H9 (cell line): ENCODE measurements at regions not wholly inside any gene's neighbourhood (a gene's known extent, or its start where the extent isn't known, plus 50 kb on each side); places are given as distances from the start of the nearest gene placed in this dataset.

Source experiments
- DNase-seq: peaks from one replicate; pipeline ENCODE4 v3.0.0-alpha.2; 2017
- H2AFZ ChIP-seq: one replicate; pipeline ENCODE4 v1.6.1; 2013; ENCODE audit warnings: mild to moderate bottlenecking, low read length, control low read depth, moderate library complexity
- H2AK5ac ChIP-seq: 2 replicates; pipeline ENCODE4 v1.6.1; 2013; ENCODE audit warnings: low read length, control low read depth, mixed read lengths; ENCODE audit not compliant: insufficient read length
- H2BK120ac ChIP-seq: one replicate; pipeline ENCODE4 v1.6.1; 2013; ENCODE audit warnings: low read depth, mild to moderate bottlenecking, low read length, control low read depth, inconsistent platforms; ENCODE audit not compliant: poor library complexity, severe bottlenecking
- H2BK12ac ChIP-seq: 2 replicates; pipeline ENCODE4 v1.6.1; 2013; ENCODE audit warnings: low read length, control low read depth, mixed read lengths, low read depth; ENCODE audit not compliant: insufficient read length
- H2BK15ac ChIP-seq: 2 replicates; pipeline ENCODE4 v1.6.1; 2013; ENCODE audit warnings: low read depth, low read length, control low read depth
- H2BK20ac ChIP-seq: one replicate; pipeline ENCODE4 v1.6.1; 2013; ENCODE audit warnings: low read depth, mild to moderate bottlenecking, low read length, control low read depth, inconsistent platforms; ENCODE audit not compliant: poor library complexity, severe bottlenecking
- H2BK5ac ChIP-seq: 2 replicates; pipeline ENCODE4 v1.6.1; 2013; ENCODE audit warnings: low read length, control low read depth, mixed read lengths; ENCODE audit not compliant: insufficient read length
- H3K14ac ChIP-seq: 2 replicates; pipeline ENCODE4 v1.6.1; 2013; ENCODE audit warnings: low read length, control low read depth; ENCODE audit not compliant: insufficient read depth
- H3K18ac ChIP-seq: 2 replicates; pipeline ENCODE4 v1.6.1; 2013; ENCODE audit warnings: low read depth, mild to moderate bottlenecking, mixed read lengths, low read length, control low read depth; ENCODE audit not compliant: insufficient read length
- H3K23ac ChIP-seq: 2 replicates; pipeline ENCODE4 v1.6.1; 2013; ENCODE audit warnings: low read length, control low read depth, mixed read lengths, low read depth; ENCODE audit not compliant: insufficient read length
- H3K23me2 ChIP-seq: 2 replicates; pipeline ENCODE4 v1.6.1; 2013; ENCODE audit warnings: low read depth, mild to moderate bottlenecking, mixed read lengths, low read length, control low read depth; ENCODE audit not compliant: insufficient read length, poor library complexity, severe bottlenecking
- H3K27ac ChIP-seq: 2 replicates; pipeline ENCODE4 v1.5.1; 2013; ENCODE audit warnings: low read length, control low read depth, mixed read lengths, low read depth; ENCODE audit not compliant: insufficient read length
- H3K27me3 ChIP-seq: 2 replicates; pipeline ENCODE4 v1.6.1; 2013; ENCODE audit warnings: low read length, control low read depth, inconsistent platforms; ENCODE audit not compliant: insufficient read depth
- H3K4ac ChIP-seq: 2 replicates; pipeline ENCODE4 v1.6.1; 2013; ENCODE audit warnings: low read depth, mild to moderate bottlenecking, control low read depth, inconsistent platforms, low read length, moderate library complexity
- H3K4me1 ChIP-seq: 2 replicates; pipeline ENCODE4 v1.6.1; 2013; ENCODE audit warnings: low read length, control low read depth, inconsistent platforms; ENCODE audit not compliant: insufficient read depth
- H3K4me2 ChIP-seq: 2 replicates; pipeline ENCODE4 v1.6.1; 2013; ENCODE audit warnings: low read length, control low read depth, mixed read lengths; ENCODE audit not compliant: insufficient read length, insufficient read depth
- H3K56ac ChIP-seq: 2 replicates; pipeline ENCODE4 v1.6.1; 2013; ENCODE audit warnings: low read depth, mild to moderate bottlenecking, mixed read lengths, low read length, control low read depth; ENCODE audit not compliant: insufficient read length
- H3K79me1 ChIP-seq: 2 replicates; pipeline ENCODE4 v1.6.1; 2013; ENCODE audit warnings: low read depth, mild to moderate bottlenecking, moderate library complexity, low read length, control low read depth, inconsistent platforms; ENCODE audit not compliant: insufficient read depth, poor library complexity, severe bottlenecking
- H3K79me2 ChIP-seq: 2 replicates; pipeline ENCODE4 v1.6.1; 2013; ENCODE audit warnings: low read length, control low read depth, inconsistent platforms; ENCODE audit not compliant: insufficient read depth
- H3K9ac ChIP-seq: 2 replicates; pipeline ENCODE4 v1.6.1; 2013; ENCODE audit warnings: low read length, control low read depth, mixed read lengths; ENCODE audit not compliant: insufficient read length; ENCODE audit errors: extremely low read depth
- H3K9me3 ChIP-seq: one replicate; pipeline ENCODE4 v1.6.1; 2013; ENCODE audit warnings: low read depth, low read length, inconsistent platforms; ENCODE audit not compliant: control insufficient read depth
- H3T11ph ChIP-seq: one replicate; pipeline ENCODE4 v1.6.1; 2013; ENCODE audit warnings: mild to moderate bottlenecking, low read length, control low read depth, inconsistent platforms
- H4K20me1 ChIP-seq: one replicate; pipeline ENCODE4 v1.6.1; 2013; ENCODE audit not compliant: control insufficient read depth, insufficient read length, insufficient read depth
- H4K5ac ChIP-seq: 2 replicates; pipeline ENCODE4 v1.6.1; 2013; ENCODE audit warnings: low read depth, mild to moderate bottlenecking, mixed read lengths, low read length, control low read depth; ENCODE audit not compliant: insufficient read length
- H4K8ac ChIP-seq: replicated peaks from 2 replicates; pipeline ENCODE4 v1.6.1; 2013; ENCODE audit warnings: low read length, control low read depth, mixed read lengths, low read depth; ENCODE audit not compliant: insufficient read length
- H4K91ac ChIP-seq: 2 replicates; pipeline ENCODE4 v1.6.1; 2013; ENCODE audit warnings: low read depth, mild to moderate bottlenecking, moderate library complexity, mixed read lengths, low read length, control low read depth; ENCODE audit not compliant: insufficient read length
- H3K27ac Mint-ChIP-seq, 3 experiments: 2 replicates in 2 of 3; 3 replicates in 1 of 3; pipeline ENCODE4 v1.8.0; 2020 to 2021; ENCODE audit warnings: mixed read lengths in 3 of 3, mild to moderate bottlenecking in 1 of 3, moderate library complexity in 1 of 3
- H3K27me3 Mint-ChIP-seq: 2 replicates; pipeline ENCODE4 v1.8.0; 2021; ENCODE audit warnings: low read depth, mild to moderate bottlenecking, moderate library complexity, mixed read lengths
- H3K36me3 Mint-ChIP-seq, 3 experiments: 2 replicates in 2 of 3; 3 replicates in 1 of 3; pipeline ENCODE4 v1.8.0; 2020 to 2021; ENCODE audit warnings: low read depth in 3 of 3, mixed read lengths in 3 of 3; ENCODE audit not compliant: insufficient read depth in 1 of 3
- H3K4me1 Mint-ChIP-seq, 2 experiments: 2 replicates each; pipeline ENCODE4 v1.8.0; 2020; ENCODE audit warnings: mixed read lengths in 2 of 2
- H3K4me3 Mint-ChIP-seq, 2 experiments: 2 replicates in 1 of 2; 3 replicates in 1 of 2; pipeline ENCODE4 v1.8.0; 2020 to 2021; ENCODE audit warnings: mild to moderate bottlenecking in 2 of 2, mixed read lengths in 2 of 2, moderate library complexity in 1 of 2
- H3K9me3 Mint-ChIP-seq, 2 experiments: 2 replicates in 1 of 2; 3 replicates in 1 of 2; pipeline ENCODE4 v1.8.0; 2020; ENCODE audit warnings: mild to moderate bottlenecking in 2 of 2, mixed read lengths in 2 of 2, moderate library complexity in 1 of 2
- WGBS: extraction: QIAGEN DNeasy Blood & Tissue Kit; methylation state at CpG from one replicate; pipeline ENCODE4 v1.1.7; 2013; ENCODE audit warnings: missing lambda C conversion rate, low lambda C conversion rate, mixed read lengths; ENCODE audit not compliant: insufficient read length; ENCODE audit errors: extremely low coverage; 5-methylcytosine and 5-hydroxymethylcytosine counted together
- TF ChIP-seq, protein P1 (sequence below): fragments of 200-600 bp; sonication (generic); conservative IDR thresholded peaks from 3 replicates; pipeline ENCODE4 v1.8.0; 2021; ENCODE audit warnings: antibody characterized with exemption, mild to moderate bottlenecking

DNA sequence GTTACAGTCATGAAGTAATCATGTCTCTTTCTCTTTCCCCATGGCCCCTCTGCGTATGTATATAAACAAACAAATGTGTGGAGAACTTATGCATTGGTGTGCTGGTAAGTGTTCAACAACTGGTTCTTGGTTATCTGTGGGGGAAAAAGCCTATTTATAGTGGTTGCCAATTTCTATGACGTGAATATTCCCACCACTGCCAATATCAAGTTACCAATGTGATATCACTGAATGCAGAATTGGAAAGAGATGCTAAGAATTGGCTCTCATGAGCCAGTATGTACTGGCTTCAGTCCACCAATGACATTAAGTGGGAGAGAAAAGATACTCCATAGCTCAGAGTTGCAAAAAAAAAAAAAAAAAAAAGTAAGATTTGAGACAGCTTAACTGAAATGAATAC lies 399.7 kb downstream of the REEP3 start:
- no peak overlapping the region for H3K14ac ChIP-seq
- H2BK120ac ChIP-seq = no peak overlapping the region
- H3K4ac ChIP-seq = no peak overlapping the region
- H3K36me3 Mint-ChIP-seq = no peaks in the 10 kb centered on the region; a peak in 1 of 7 replicates
- whole genome bisulfite sequencing = no CpG with 5 or more reads among the region's 2 CpGs
- DNase-seq = no peak
- peaks cover 36 to 46% of the 10 kb centered on the region in 2 experiments for H3K4me1 Mint-ChIP-seq
- no peak overlapping the region for H2BK5ac ChIP-seq
- no peak overlapping the region for H3K27ac Mint-ChIP-seq
- no peaks in the 10 kb centered on the region for H3K79me2 ChIP-seq
- H3K56ac ChIP-seq = no peak overlapping the region
- no peak overlapping the region for H3T11ph ChIP-seq
- H3K23ac ChIP-seq = no peak overlapping the region
- H2BK12ac ChIP-seq = no peak overlapping the region
- H2BK15ac ChIP-seq = no peak overlapping the region
- no peak overlapping the region for H4K91ac ChIP-seq
- H4K20me1 ChIP-seq = no peaks in the 10 kb centered on the region
- H3K27me3 Mint-ChIP-seq = no peaks in the 10 kb centered on the region; the same call in 1 of the 2 replicates
- H2AK5ac ChIP-seq = no peak overlapping the region
- H3K9me3 ChIP-seq = no peaks in the 10 kb centered on the region
- H3K9me3 Mint-ChIP-seq = no peaks in the 10 kb centered on the region
- no peaks in the 10 kb centered on the region for H3K79me1 ChIP-seq
- H4K8ac ChIP-seq = no peak overlapping the region
- H3K4me3 Mint-ChIP-seq = no peak overlapping the region
- TF ChIP-seq, protein P1, sequence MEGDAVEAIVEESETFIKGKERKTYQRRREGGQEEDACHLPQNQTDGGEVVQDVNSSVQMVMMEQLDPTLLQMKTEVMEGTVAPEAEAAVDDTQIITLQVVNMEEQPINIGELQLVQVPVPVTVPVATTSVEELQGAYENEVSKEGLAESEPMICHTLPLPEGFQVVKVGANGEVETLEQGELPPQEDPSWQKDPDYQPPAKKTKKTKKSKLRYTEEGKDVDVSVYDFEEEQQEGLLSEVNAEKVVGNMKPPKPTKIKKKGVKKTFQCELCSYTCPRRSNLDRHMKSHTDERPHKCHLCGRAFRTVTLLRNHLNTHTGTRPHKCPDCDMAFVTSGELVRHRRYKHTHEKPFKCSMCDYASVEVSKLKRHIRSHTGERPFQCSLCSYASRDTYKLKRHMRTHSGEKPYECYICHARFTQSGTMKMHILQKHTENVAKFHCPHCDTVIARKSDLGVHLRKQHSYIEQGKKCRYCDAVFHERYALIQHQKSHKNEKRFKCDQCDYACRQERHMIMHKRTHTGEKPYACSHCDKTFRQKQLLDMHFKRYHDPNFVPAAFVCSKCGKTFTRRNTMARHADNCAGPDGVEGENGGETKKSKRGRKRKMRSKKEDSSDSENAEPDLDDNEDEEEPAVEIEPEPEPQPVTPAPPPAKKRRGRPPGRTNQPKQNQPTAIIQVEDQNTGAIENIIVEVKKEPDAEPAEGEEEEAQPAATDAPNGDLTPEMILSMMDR = no peak
- no peak overlapping the region for H3K18ac ChIP-seq
- no peak overlapping the region for H2AFZ ChIP-seq
- H3K23me2 ChIP-seq = no peaks in the 10 kb centered on the region
- no peak overlapping the region for H3K27ac ChIP-seq
- H3K27me3 ChIP-seq = no peaks in the 10 kb centered on the region
- peaks cover 9% of the 10 kb centered on the region; the same call in 1 of the 2 replicates for H3K4me1 ChIP-seq
- H3K9ac ChIP-seq = no peak overlapping the region
- no peak overlapping the region for H2BK20ac ChIP-seq
- no peak overlapping the region for H3K4me2 ChIP-seq
- H4K5ac ChIP-seq = no peak overlapping the region
